ENCODE measurements at regions not wholly inside any gene's neighbourhood (a gene's known extent, or its start where the extent isn't known, plus 50 kb on each side); places are given as distances from the start of the nearest gene placed in this dataset.
"Not testable (repeated sequence)": the region's sequence is repeated elsewhere in the genome, so short reads cannot be mapped to it uniquely, and the experiment has no call there.

GRCh38 chr6:14470101-14470500 lies 352.5 kb downstream of the CD83 start:
- DNase-seq (ENCODE audit: low read depth in 3 of 3, low spot score in 2 of 3): no peak

GRCh38 chr6:14470671-14471070 lies 353.1 kb downstream of the CD83 start:
- DNase-seq (ENCODE audit: low read depth in 3 of 3, low spot score in 2 of 3): no peak

- DNase-seq (ENCODE audit: low read depth in 3 of 3, low spot score in 2 of 3): no peak
Measured at GRCh38 chr6:14472255-14472985, 354.8 kb downstream of the CD83 start.

- no peak for DNase-seq (ENCODE audit: low read depth in 3 of 3, low spot score in 2 of 3)
Measured at GRCh38 chr6:14472986-14473337, 355.4 kb downstream of the CD83 start.

GRCh38 chr6:14474816-14475215 lies 357.2 kb downstream of the CD83 start:
- DNase-seq (ENCODE audit: low read depth in 3 of 3, low spot score in 2 of 3): no peak

- no peak for DNase-seq (ENCODE audit: low read depth in 3 of 3, low spot score in 2 of 3)
Measured at GRCh38 chr6:14475306-14475705, 357.7 kb downstream of the CD83 start.

- DNase-seq (ENCODE audit: low read depth in 3 of 3, low spot score in 2 of 3): peak; percentile 74 to 83 (median 78)
Measured at GRCh38 chr6:14476793-14477531, 359.4 kb downstream of the CD83 start.

- no peak for DNase-seq (ENCODE audit: low read depth in 3 of 3, low spot score in 2 of 3)
Measured at GRCh38 chr6:14477559-14477958, 360.0 kb downstream of the CD83 start.

- DNase-seq (ENCODE audit: low read depth in 3 of 3, low spot score in 2 of 3): no peak
Measured at GRCh38 chr6:14478381-14479225, 361.0 kb downstream of the CD83 start.

- not testable (repeated sequence) for DNase-seq (ENCODE audit: low read depth in 3 of 3, low spot score in 2 of 3)
Measured at GRCh38 chr6:14481946-14482345, 364.4 kb downstream of the CD83 start.

- no peak for DNase-seq (ENCODE audit: low read depth in 3 of 3, low spot score in 2 of 3)
Measured at GRCh38 chr6:14487625-14488024, 370.1 kb downstream of the CD83 start.

- DNase-seq (ENCODE audit: low read depth in 3 of 3, low spot score in 2 of 3): no peak
Measured at GRCh38 chr6:14488180-14488579, 370.6 kb downstream of the CD83 start.

- DNase-seq (ENCODE audit: low read depth in 3 of 3, low spot score in 2 of 3): no peak
Measured at GRCh38 chr6:14489445-14489844, 371.9 kb downstream of the CD83 start.

GRCh38 chr6:14498748-14499147 lies 381.2 kb downstream of the CD83 start:
- no peak for DNase-seq (ENCODE audit: low read depth in 3 of 3, low spot score in 2 of 3)

GRCh38 chr6:14499309-14499708 lies 381.7 kb downstream of the CD83 start:
- DNase-seq (ENCODE audit: low read depth in 3 of 3, low spot score in 2 of 3): no peak

- no peak for DNase-seq (ENCODE audit: low read depth in 3 of 3, low spot score in 2 of 3)
Measured at GRCh38 chr6:14499841-14500240, 382.3 kb downstream of the CD83 start.

- no peak for DNase-seq (ENCODE audit: low read depth in 3 of 3, low spot score in 2 of 3)
Measured at GRCh38 chr6:14500809-14501208, 383.2 kb downstream of the CD83 start.

GRCh38 chr6:14501240-14501639 lies 383.7 kb downstream of the CD83 start:
- no peak for DNase-seq (ENCODE audit: low read depth in 3 of 3, low spot score in 2 of 3)

GRCh38 chr6:14501914-14502313 lies 384.3 kb downstream of the CD83 start:
- DNase-seq (ENCODE audit: low read depth in 3 of 3, low spot score in 2 of 3): no peak

GRCh38 chr6:14502551-14502950 lies 385.0 kb downstream of the CD83 start:
- no peak for DNase-seq (ENCODE audit: low read depth in 3 of 3, low spot score in 2 of 3)

- no peak for DNase-seq (ENCODE audit: low read depth in 3 of 3, low spot score in 2 of 3)
Measured at GRCh38 chr6:14505401-14505800, 387.8 kb downstream of the CD83 start.

All from right renal cortex interstitium (tissue), 3 donors.